SK-N-SH treated with all-trans-retinoic acid at 6 μM for 48 hours (cell line): ENCODE measurements at regions not wholly inside any gene's neighbourhood (a gene's known extent, or its start where the extent isn't known, plus 50 kb on each side); places are given as distances from the start of the nearest gene placed in this dataset.

Source experiments
- BACH2 ChIP-seq: fragments of 250-450 bp; sonication (Bioruptor Pico); IDR thresholded peaks from 2 replicates; pipeline ENCODE4 v1.9.0; 2021; ENCODE audit warnings: mild to moderate bottlenecking, borderline replicate concordance
- CREB5 ChIP-seq: fragments of 250-450 bp; sonication (Bioruptor Pico); IDR thresholded peaks from 2 replicates; pipeline ENCODE4 v1.5.1; 2020; ENCODE audit warnings: low read depth, mild to moderate bottlenecking, moderate library complexity
- ISL1 ChIP-seq: fragments of 250-450 bp; sonication (Bioruptor Pico); IDR thresholded peaks from 2 replicates; pipeline ENCODE4 v2.1.2; 2022; ENCODE audit warnings: mild to moderate bottlenecking, moderate library complexity
- OSR1 ChIP-seq: fragments of 250-450 bp; sonication (Bioruptor Pico); IDR thresholded peaks from 2 replicates; pipeline ENCODE4 v1.8.0; 2022; ENCODE audit warnings: moderate library complexity, mild to moderate bottlenecking, inconsistent platforms
- PATZ1 ChIP-seq: fragments of 250-450 bp; sonication (Bioruptor Pico); IDR thresholded peaks from 2 replicates; pipeline ENCODE4 v1.8.0; 2020; ENCODE audit warnings: mild to moderate bottlenecking, moderate library complexity, borderline replicate concordance
- RARB ChIP-seq: fragments of 250-450 bp; sonication (Bioruptor Pico); IDR thresholded peaks from 2 replicates; pipeline ENCODE4 v1.8.0; 2021; ENCODE audit warnings: mild to moderate bottlenecking, moderate library complexity
- TCF4 ChIP-seq: fragments of 250-450 bp; sonication (Bioruptor Pico); IDR thresholded peaks from 2 replicates; pipeline ENCODE4 v1.8.0; 2021; ENCODE audit warnings: mild to moderate bottlenecking, moderate library complexity, borderline replicate concordance
- TOX ChIP-seq: fragments of 250-450 bp; sonication (Bioruptor Pico); IDR thresholded peaks from 2 replicates; pipeline ENCODE4 v1.8.0; 2021; ENCODE audit warnings: mild to moderate bottlenecking, moderate library complexity, borderline replicate concordance
- TSHZ2 ChIP-seq: fragments of 250-450 bp; sonication (Bioruptor Pico); IDR thresholded peaks from 2 replicates; pipeline ENCODE4 v1.5.0; 2020; ENCODE audit warnings: mild to moderate bottlenecking, moderate library complexity
- ZFP3 ChIP-seq: fragments of 250-450 bp; sonication (Bioruptor Pico); IDR thresholded peaks from 2 replicates; pipeline ENCODE4 v1.5.0; 2020; ENCODE audit warnings: mild to moderate bottlenecking, moderate library complexity
- ZFP30 ChIP-seq: fragments of 450-650 bp; formaldehyde crosslinking; IDR thresholded peaks from 2 replicates; pipeline ENCODE4 v1.5.0; 2022; ENCODE audit warnings: mild to moderate bottlenecking, moderate library complexity
- ZNF8 ChIP-seq: fragments of 450-650 bp; formaldehyde crosslinking; IDR thresholded peaks from 2 replicates; pipeline ENCODE4 v1.5.0; 2020; ENCODE audit warnings: mild to moderate bottlenecking, moderate library complexity

- no peak for TF ChIP-seq ZNF8 (CRISPR knock-in tag)
- no peak for TF ChIP-seq BACH2
- no peak for TF ChIP-seq ISL1 (CRISPR knock-in tag)
- no peak for TF ChIP-seq TSHZ2 (CRISPR knock-in tag)
- no peak for TF ChIP-seq OSR1
- no peak for TF ChIP-seq TOX (CRISPR knock-in tag)
- TF ChIP-seq PATZ1 (CRISPR knock-in tag): no peak
- TF ChIP-seq RARB (CRISPR knock-in tag): no peak
- no peak for TF ChIP-seq ZFP3 (CRISPR knock-in tag)
- TF ChIP-seq ZFP30 (CRISPR knock-in tag): no peak
- no peak for TF ChIP-seq TCF4
- TF ChIP-seq CREB5: no peak
These were observed 482.0 kb downstream of the DMRT2 start for GRCh38 chr9:1532171-1532570.
